H9 (cell line): ENCODE measurements at regions not wholly inside any gene's neighbourhood (a gene's known extent, or its start where the extent isn't known, plus 50 kb on each side); places are given as distances from the start of the nearest gene placed in this dataset.

Experiments
- DNase-seq: peaks from one replicate; pipeline ENCODE4 v3.0.0-alpha.2; 2017
- H2AFZ ChIP-seq: one replicate; pipeline ENCODE4 v1.6.1; 2013; ENCODE audit warnings: mild to moderate bottlenecking, low read length, control low read depth, moderate library complexity
- H2AK5ac ChIP-seq: 2 replicates; pipeline ENCODE4 v1.6.1; 2013; ENCODE audit warnings: low read length, control low read depth, mixed read lengths; ENCODE audit not compliant: insufficient read length
- H2BK120ac ChIP-seq: one replicate; pipeline ENCODE4 v1.6.1; 2013; ENCODE audit warnings: low read depth, mild to moderate bottlenecking, low read length, control low read depth, inconsistent platforms; ENCODE audit not compliant: poor library complexity, severe bottlenecking
- H2BK12ac ChIP-seq: 2 replicates; pipeline ENCODE4 v1.6.1; 2013; ENCODE audit warnings: low read length, control low read depth, mixed read lengths, low read depth; ENCODE audit not compliant: insufficient read length
- H2BK15ac ChIP-seq: 2 replicates; pipeline ENCODE4 v1.6.1; 2013; ENCODE audit warnings: low read depth, low read length, control low read depth
- H2BK20ac ChIP-seq: one replicate; pipeline ENCODE4 v1.6.1; 2013; ENCODE audit warnings: low read depth, mild to moderate bottlenecking, low read length, control low read depth, inconsistent platforms; ENCODE audit not compliant: poor library complexity, severe bottlenecking
- H2BK5ac ChIP-seq: 2 replicates; pipeline ENCODE4 v1.6.1; 2013; ENCODE audit warnings: low read length, control low read depth, mixed read lengths; ENCODE audit not compliant: insufficient read length
- H3K14ac ChIP-seq: 2 replicates; pipeline ENCODE4 v1.6.1; 2013; ENCODE audit warnings: low read length, control low read depth; ENCODE audit not compliant: insufficient read depth
- H3K18ac ChIP-seq: 2 replicates; pipeline ENCODE4 v1.6.1; 2013; ENCODE audit warnings: low read depth, mild to moderate bottlenecking, mixed read lengths, low read length, control low read depth; ENCODE audit not compliant: insufficient read length
- H3K23ac ChIP-seq: 2 replicates; pipeline ENCODE4 v1.6.1; 2013; ENCODE audit warnings: low read length, control low read depth, mixed read lengths, low read depth; ENCODE audit not compliant: insufficient read length
- H3K23me2 ChIP-seq: 2 replicates; pipeline ENCODE4 v1.6.1; 2013; ENCODE audit warnings: low read depth, mild to moderate bottlenecking, mixed read lengths, low read length, control low read depth; ENCODE audit not compliant: insufficient read length, poor library complexity, severe bottlenecking
- H3K27ac ChIP-seq: 2 replicates; pipeline ENCODE4 v1.5.1; 2013; ENCODE audit warnings: low read length, control low read depth, mixed read lengths, low read depth; ENCODE audit not compliant: insufficient read length
- H3K27me3 ChIP-seq: 2 replicates; pipeline ENCODE4 v1.6.1; 2013; ENCODE audit warnings: low read length, control low read depth, inconsistent platforms; ENCODE audit not compliant: insufficient read depth
- H3K4ac ChIP-seq: 2 replicates; pipeline ENCODE4 v1.6.1; 2013; ENCODE audit warnings: low read depth, mild to moderate bottlenecking, control low read depth, inconsistent platforms, low read length, moderate library complexity
- H3K4me1 ChIP-seq: 2 replicates; pipeline ENCODE4 v1.6.1; 2013; ENCODE audit warnings: low read length, control low read depth, inconsistent platforms; ENCODE audit not compliant: insufficient read depth
- H3K4me2 ChIP-seq: 2 replicates; pipeline ENCODE4 v1.6.1; 2013; ENCODE audit warnings: low read length, control low read depth, mixed read lengths; ENCODE audit not compliant: insufficient read length, insufficient read depth
- H3K56ac ChIP-seq: 2 replicates; pipeline ENCODE4 v1.6.1; 2013; ENCODE audit warnings: low read depth, mild to moderate bottlenecking, mixed read lengths, low read length, control low read depth; ENCODE audit not compliant: insufficient read length
- H3K79me1 ChIP-seq: 2 replicates; pipeline ENCODE4 v1.6.1; 2013; ENCODE audit warnings: low read depth, mild to moderate bottlenecking, moderate library complexity, low read length, control low read depth, inconsistent platforms; ENCODE audit not compliant: insufficient read depth, poor library complexity, severe bottlenecking
- H3K79me2 ChIP-seq: 2 replicates; pipeline ENCODE4 v1.6.1; 2013; ENCODE audit warnings: low read length, control low read depth, inconsistent platforms; ENCODE audit not compliant: insufficient read depth
- H3K9ac ChIP-seq: 2 replicates; pipeline ENCODE4 v1.6.1; 2013; ENCODE audit warnings: low read length, control low read depth, mixed read lengths; ENCODE audit not compliant: insufficient read length; ENCODE audit errors: extremely low read depth
- H3K9me3 ChIP-seq: one replicate; pipeline ENCODE4 v1.6.1; 2013; ENCODE audit warnings: low read depth, low read length, inconsistent platforms; ENCODE audit not compliant: control insufficient read depth
- H3T11ph ChIP-seq: one replicate; pipeline ENCODE4 v1.6.1; 2013; ENCODE audit warnings: mild to moderate bottlenecking, low read length, control low read depth, inconsistent platforms
- H4K20me1 ChIP-seq: one replicate; pipeline ENCODE4 v1.6.1; 2013; ENCODE audit not compliant: control insufficient read depth, insufficient read length, insufficient read depth
- H4K5ac ChIP-seq: 2 replicates; pipeline ENCODE4 v1.6.1; 2013; ENCODE audit warnings: low read depth, mild to moderate bottlenecking, mixed read lengths, low read length, control low read depth; ENCODE audit not compliant: insufficient read length
- H4K8ac ChIP-seq: replicated peaks from 2 replicates; pipeline ENCODE4 v1.6.1; 2013; ENCODE audit warnings: low read length, control low read depth, mixed read lengths, low read depth; ENCODE audit not compliant: insufficient read length
- H4K91ac ChIP-seq: 2 replicates; pipeline ENCODE4 v1.6.1; 2013; ENCODE audit warnings: low read depth, mild to moderate bottlenecking, moderate library complexity, mixed read lengths, low read length, control low read depth; ENCODE audit not compliant: insufficient read length
- H3K27ac Mint-ChIP-seq, 3 experiments: 2 replicates in 2 of 3; 3 replicates in 1 of 3; pipeline ENCODE4 v1.8.0; 2020 to 2021; ENCODE audit warnings: mixed read lengths in 3 of 3, mild to moderate bottlenecking in 1 of 3, moderate library complexity in 1 of 3
- H3K27me3 Mint-ChIP-seq: 2 replicates; pipeline ENCODE4 v1.8.0; 2021; ENCODE audit warnings: low read depth, mild to moderate bottlenecking, moderate library complexity, mixed read lengths
- H3K36me3 Mint-ChIP-seq, 3 experiments: 2 replicates in 2 of 3; 3 replicates in 1 of 3; pipeline ENCODE4 v1.8.0; 2020 to 2021; ENCODE audit warnings: low read depth in 3 of 3, mixed read lengths in 3 of 3; ENCODE audit not compliant: insufficient read depth in 1 of 3
- H3K4me1 Mint-ChIP-seq, 2 experiments: 2 replicates each; pipeline ENCODE4 v1.8.0; 2020; ENCODE audit warnings: mixed read lengths in 2 of 2
- H3K4me3 Mint-ChIP-seq, 2 experiments: 2 replicates in 1 of 2; 3 replicates in 1 of 2; pipeline ENCODE4 v1.8.0; 2020 to 2021; ENCODE audit warnings: mild to moderate bottlenecking in 2 of 2, mixed read lengths in 2 of 2, moderate library complexity in 1 of 2
- H3K9me3 Mint-ChIP-seq, 2 experiments: 2 replicates in 1 of 2; 3 replicates in 1 of 2; pipeline ENCODE4 v1.8.0; 2020; ENCODE audit warnings: mild to moderate bottlenecking in 2 of 2, mixed read lengths in 2 of 2, moderate library complexity in 1 of 2
- CTCF ChIP-seq: fragments of 200-600 bp; sonication (generic); conservative IDR thresholded peaks from 3 replicates; pipeline ENCODE4 v1.8.0; 2021; ENCODE audit warnings: antibody characterized with exemption, mild to moderate bottlenecking
- WGBS: extraction: QIAGEN DNeasy Blood & Tissue Kit; methylation state at CpG from one replicate; pipeline ENCODE4 v1.1.7; 2013; ENCODE audit warnings: missing lambda C conversion rate, low lambda C conversion rate, mixed read lengths; ENCODE audit not compliant: insufficient read length; ENCODE audit errors: extremely low coverage; 5-methylcytosine and 5-hydroxymethylcytosine counted together

- Histone ChIP-seq H3K18ac (no peak overlapping the region), H3K27me3 (no peaks in the 10 kb centered on the region), H2BK20ac (no peak overlapping the region), H4K91ac (no peak overlapping the region), H4K8ac (no peak overlapping the region), H3K4me1 (no peaks in the 10 kb centered on the region), H3K23ac (no peak overlapping the region), H2BK12ac (no peak overlapping the region), H3T11ph (no peak overlapping the region), H4K5ac (no peak overlapping the region), H2AFZ (no peak overlapping the region), H3K9ac (no peak overlapping the region), H3K4me2 (no peak overlapping the region), H3K4ac (no peak overlapping the region), H3K56ac (no peak overlapping the region), H3K79me2 (no peaks in the 10 kb centered on the region), H2BK5ac (no peak overlapping the region), H3K79me1 (no peaks in the 10 kb centered on the region), H2BK15ac (no peak overlapping the region), H3K23me2 (no peaks in the 10 kb centered on the region), H3K9me3 (no peaks in the 10 kb centered on the region), H3K14ac (no peak overlapping the region), H2AK5ac (no peak overlapping the region), H4K20me1 (no peaks in the 10 kb centered on the region), H2BK120ac (no peak overlapping the region), H3K27ac (no peak overlapping the region)
- Mint-ChIP-seq H3K4me1 (no peaks in the 10 kb centered on the region), H3K36me3 (peaks cover 0 to 3% (median 0%) of the 10 kb centered on the region in 3 experiments; a peak in 2 of 7 replicates), H3K27ac (no peak overlapping the region), H3K4me3 (no peak overlapping the region), H3K9me3 (peaks cover 5 to 6% of the 10 kb centered on the region in 2 experiments; a peak in 3 of 5 replicates), H3K27me3 (no peaks in the 10 kb centered on the region; the same call in 1 of the 2 replicates)
- no peak for TF ChIP-seq CTCF
- no CpG with 5 or more reads among the region's 2 CpGs for WGBS
- DNase-seq: no peak
These were observed 337.7 kb upstream of the SETBP1 start for GRCh38 chr18:44342946-44343345.
